ENCODE measurements at regions not wholly inside any gene's neighbourhood (a gene's known extent, or its start where the extent isn't known, plus 50 kb on each side); places are given as distances from the start of the nearest gene placed in this dataset.

DNA sequence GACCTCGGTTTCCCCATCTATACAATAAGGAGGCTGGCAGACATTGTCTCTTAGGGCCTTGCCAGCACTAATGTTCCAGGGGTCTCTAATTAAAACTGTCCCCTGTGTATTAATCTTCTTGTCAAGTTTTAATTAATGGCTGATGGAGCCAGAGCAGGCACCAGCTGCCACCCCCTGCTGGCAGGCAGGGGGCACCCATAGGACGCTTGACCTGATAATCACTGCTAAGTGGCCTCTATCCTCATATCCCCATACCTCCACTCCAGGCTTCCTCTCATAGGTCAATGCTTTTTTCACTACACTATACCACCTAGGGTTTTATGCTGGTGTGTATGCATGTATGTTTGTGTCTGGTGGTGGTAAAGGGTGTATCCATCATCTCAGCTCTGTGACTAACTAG, 89.4 kb downstream of the EFNB1 start:
- no peak for ATAC-seq (ENCODE audit: poor library complexity)
- no peak overlapping the region for H3K27ac Mint-ChIP-seq
- ChIA-PET CTCF (no interaction called here), POLR2A (no interaction called here)
- H3K36me3 Mint-ChIP-seq (ENCODE audit: low read depth) = no peaks in the 10 kb centered on the region
- no peaks in the 10 kb centered on the region for H3K4me1 ChIP-seq (ENCODE audit: insufficient read depth, low read length)
- H3K9me3 ChIP-seq (ENCODE audit: control insufficient read depth in 1 of 2, insufficient read depth in 1 of 2, low read length in 2 of 2) = no peaks in the 10 kb centered on the region
- no peak for DNase-seq
- no peak overlapping the region for H3K27ac ChIP-seq (ENCODE audit: low read depth in 1 of 2, low read length in 2 of 2)
- H3K9me3 Mint-ChIP-seq = no peaks in the 10 kb centered on the region
- peaks cover under 1% of the 10 kb centered on the region for H3K27me3 Mint-ChIP-seq
- H3K27me3 ChIP-seq (ENCODE audit: control insufficient read depth in 1 of 2, insufficient read depth in 2 of 2, low read length in 2 of 2) = no peaks in the 10 kb centered on the region
- no peaks in the 10 kb centered on the region for H3K4me1 Mint-ChIP-seq (ENCODE audit: low read depth)
- no peak overlapping the region for H3K4me3 Mint-ChIP-seq
- H3K4me3 ChIP-seq (ENCODE audit: low read length) = no peak overlapping the region
- TF ChIP-seq CTCF (IDR thresholded peaks at IDR 0.05) = no peak
- intact Hi-C loops (cut with DNase I, micrococcal nuclease) = no loop called here
- no peaks in the 10 kb centered on the region for H3K36me3 ChIP-seq (ENCODE audit: insufficient read depth, low read length)

GRCh38 chrX:68917799-68918198, 89.0 kb downstream of the EFNB1 start:
- intact Hi-C loops (cut with DNase I, micrococcal nuclease) = no loop called here
- ATAC-seq (ENCODE audit: poor library complexity) (no peak), DNase-seq (no peak)
- H3K9me3 Mint-ChIP-seq = no peaks in the 10 kb centered on the region
- Histone ChIP-seq H3K27me3 (ENCODE audit: control insufficient read depth in 1 of 2, insufficient read depth in 2 of 2, low read length in 2 of 2) (no peaks in the 10 kb centered on the region), H3K4me3 (ENCODE audit: low read length) (no peak overlapping the region), H3K27ac (ENCODE audit: low read depth in 1 of 2, low read length in 2 of 2) (no peak overlapping the region), H3K36me3 (ENCODE audit: insufficient read depth, low read length) (no peaks in the 10 kb centered on the region), H3K9me3 (ENCODE audit: control insufficient read depth in 1 of 2, insufficient read depth in 1 of 2, low read length in 2 of 2) (no peaks in the 10 kb centered on the region), H3K4me1 (ENCODE audit: insufficient read depth, low read length) (no peaks in the 10 kb centered on the region)
- H3K27ac Mint-ChIP-seq = no peak overlapping the region
- no peaks in the 10 kb centered on the region for H3K4me1 Mint-ChIP-seq (ENCODE audit: low read depth)
- H3K27me3 Mint-ChIP-seq = peaks cover 5% of the 10 kb centered on the region
- no peaks in the 10 kb centered on the region for H3K36me3 Mint-ChIP-seq (ENCODE audit: low read depth)
- no peak for TF ChIP-seq CTCF (IDR thresholded peaks at IDR 0.05)
- H3K4me3 Mint-ChIP-seq = no peak overlapping the region
- ChIA-PET POLR2A (no interaction called here), CTCF (no interaction called here)

GRCh38 chrX:68916891-68917290, 88.1 kb downstream of the EFNB1 start:
- ATAC-seq (ENCODE audit: poor library complexity) = no peak
- Mint-ChIP-seq H3K4me3 (no peak overlapping the region), H3K4me1 (ENCODE audit: low read depth) (no peaks in the 10 kb centered on the region), H3K36me3 (ENCODE audit: low read depth) (no peaks in the 10 kb centered on the region), H3K9me3 (no peaks in the 10 kb centered on the region), H3K27ac (no peak overlapping the region), H3K27me3 (peaks cover 8% of the 10 kb centered on the region)
- Histone ChIP-seq H3K4me1 (ENCODE audit: insufficient read depth, low read length) (no peaks in the 10 kb centered on the region), H3K36me3 (ENCODE audit: insufficient read depth, low read length) (no peaks in the 10 kb centered on the region), H3K27me3 (ENCODE audit: control insufficient read depth in 1 of 2, insufficient read depth in 2 of 2, low read length in 2 of 2) (no peaks in the 10 kb centered on the region), H3K4me3 (ENCODE audit: low read length) (no peak overlapping the region), H3K27ac (ENCODE audit: low read depth in 1 of 2, low read length in 2 of 2) (no peak overlapping the region), H3K9me3 (ENCODE audit: control insufficient read depth in 1 of 2, insufficient read depth in 1 of 2, low read length in 2 of 2) (no peaks in the 10 kb centered on the region)
- intact Hi-C loops (cut with DNase I, micrococcal nuclease) = no loop called here
- ChIA-PET POLR2A (no interaction called here), CTCF (no interaction called here)
- DNase-seq = no peak
- TF ChIP-seq CTCF (IDR thresholded peaks at IDR 0.05) = no peak
